ENCODE measurements at regions not wholly inside any gene's neighbourhood (a gene's known extent, or its start where the extent isn't known, plus 50 kb on each side); places are given as distances from the start of the nearest gene placed in this dataset.

- no peak for TF ChIP-seq CTCF (IDR thresholded peaks at IDR 0.05)
- H3K9me3 Mint-ChIP-seq = peaks cover 32% of the 10 kb centered on the region
- DNase-seq = no peak
- H3K27me3 Mint-ChIP-seq (ENCODE audit: insufficient read depth) = peaks cover 3% of the 10 kb centered on the region; the same call in 1 of the 2 replicates
- no peaks in the 10 kb centered on the region for H3K4me1 Mint-ChIP-seq (ENCODE audit: low read depth)
- H3K4me3 Mint-ChIP-seq = no peak overlapping the region
- H3K36me3 Mint-ChIP-seq (ENCODE audit: low read depth) = no peaks in the 10 kb centered on the region
- H3K27ac Mint-ChIP-seq = no peak overlapping the region
These were observed 925.0 kb upstream of the RBFOX1 start for GRCh38 chr16:6407596-6407995.

GRCh38 chr16:6406028-6406427 is 926.6 kb upstream of the RBFOX1 start:
- H3K36me3 Mint-ChIP-seq (ENCODE audit: low read depth) = no peaks in the 10 kb centered on the region
- H3K27me3 Mint-ChIP-seq (ENCODE audit: insufficient read depth) = peaks cover 3% of the 10 kb centered on the region; the same call in 1 of the 2 replicates
- no peaks in the 10 kb centered on the region for H3K4me1 Mint-ChIP-seq (ENCODE audit: low read depth)
- no peak overlapping the region for H3K27ac Mint-ChIP-seq
- no peak overlapping the region for H3K4me3 Mint-ChIP-seq
- TF ChIP-seq CTCF (IDR thresholded peaks at IDR 0.05) = no peak
- no peak for DNase-seq
- peaks cover 32% of the 10 kb centered on the region for H3K9me3 Mint-ChIP-seq

- Mint-ChIP-seq H3K36me3 (ENCODE audit: low read depth) (0 out of 2 replicates have a peak, but pooled peaks cover 10% of the 10 kb centered on the region), H3K27me3 (ENCODE audit: insufficient read depth) (no peaks in the 10 kb centered on the region), H3K27ac (no peak overlapping the region), H3K9me3 (peaks cover 29% of the 10 kb centered on the region), H3K4me3 (no peak overlapping the region), H3K4me1 (ENCODE audit: low read depth) (no peaks in the 10 kb centered on the region)
- TF ChIP-seq CTCF (IDR thresholded peaks at IDR 0.05) = no peak
- no peak for DNase-seq
These were observed 949.7 kb upstream of the RBFOX1 start for GRCh38 chr16:6382924-6383459.

GRCh38 chr16:6381896-6382295 is 950.7 kb upstream of the RBFOX1 start:
- H3K36me3 Mint-ChIP-seq (ENCODE audit: low read depth) = 0 out of 2 replicates have a peak, but pooled peaks cover 10% of the 10 kb centered on the region
- no peak overlapping the region for H3K4me3 Mint-ChIP-seq
- no peak for DNase-seq
- peaks cover 30% of the 10 kb centered on the region for H3K9me3 Mint-ChIP-seq
- no peaks in the 10 kb centered on the region for H3K27me3 Mint-ChIP-seq (ENCODE audit: insufficient read depth)
- H3K27ac Mint-ChIP-seq = no peak overlapping the region
- H3K4me1 Mint-ChIP-seq (ENCODE audit: low read depth) = no peaks in the 10 kb centered on the region
- TF ChIP-seq CTCF (IDR thresholded peaks at IDR 0.05) = no peak

GRCh38 chr16:6377956-6378355 is 954.7 kb upstream of the RBFOX1 start:
- Mint-ChIP-seq H3K4me3 (no peak overlapping the region), H3K27me3 (ENCODE audit: insufficient read depth) (no peaks in the 10 kb centered on the region), H3K4me1 (ENCODE audit: low read depth) (no peaks in the 10 kb centered on the region), H3K9me3 (peaks cover 12% of the 10 kb centered on the region), H3K36me3 (ENCODE audit: low read depth) (no peaks in the 10 kb centered on the region), H3K27ac (no peak overlapping the region)
- no peak for DNase-seq
- TF ChIP-seq CTCF (IDR thresholded peaks at IDR 0.05) = no peak
